ENCODE measurements at regions not wholly inside any gene's neighbourhood (a gene's known extent, or its start where the extent isn't known, plus 50 kb on each side); places are given as distances from the start of the nearest gene placed in this dataset.

DNA sequence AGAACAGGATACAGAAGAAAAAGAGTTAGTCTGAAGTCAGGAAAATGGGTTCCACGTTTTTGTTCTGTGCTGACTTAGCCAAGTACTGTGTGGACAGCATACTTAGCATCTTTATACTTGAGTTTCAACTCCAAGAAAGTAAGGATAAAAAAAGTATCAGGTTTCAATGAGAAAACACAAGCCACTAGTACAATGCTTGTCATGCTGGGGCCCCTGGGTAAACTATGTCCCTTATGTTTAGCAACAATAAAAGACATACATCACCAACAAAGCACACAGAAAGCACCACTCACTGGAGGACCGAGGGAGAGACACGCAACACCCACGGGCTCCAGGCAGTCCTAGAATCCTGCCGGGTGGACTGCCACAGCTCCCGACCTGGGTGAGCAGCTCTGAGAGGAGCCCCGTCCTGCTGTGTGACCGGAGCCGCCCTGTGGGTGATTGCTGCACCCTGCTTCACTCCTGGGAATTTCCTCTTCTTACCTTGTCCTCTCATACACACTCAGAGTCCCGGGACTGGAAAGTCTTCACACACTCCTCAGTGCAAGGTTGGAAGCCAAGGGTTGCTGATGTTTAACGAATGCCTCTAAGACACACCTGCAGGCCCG, 890.5 kb downstream of the BRD1 start:
- no peak overlapping the region for H4K8ac ChIP-seq (ENCODE audit: low read depth in 2 of 2, low read length in 2 of 2)
- H2BK120ac ChIP-seq (ENCODE audit: low read depth, low read length): no peak overlapping the region
- no peak overlapping the region for H2AFZ ChIP-seq (replicated peaks; ENCODE audit: low read length, poor library complexity)
- H4K5ac ChIP-seq (ENCODE audit: low read depth, low read length): no peak overlapping the region
- H3K14ac ChIP-seq (replicated peaks; ENCODE audit: low read depth, low read length): no peak overlapping the region
- ChIA-PET CTCF (no interaction called here), POLR2A (ENCODE audit: unreplicated experiment) (no interaction called here)
- no peak overlapping the region for H3K4me2 ChIP-seq (ENCODE audit: low read depth, low read length)
- dilution Hi-C loops (cut with HindIII; ENCODE audit: low sequenced_read_pairs, unreplicated experiment): no loop called here
- intact Hi-C loops (cut with micrococcal nuclease): no loop called here
- H3K9me1 ChIP-seq (ENCODE audit: insufficient read depth, low read length): no peaks in the 10 kb centered on the region
- H3K27me3 ChIP-seq (ENCODE audit: control insufficient read depth, insufficient read depth, low read length): no peaks in the 10 kb centered on the region
- ATAC-seq (ENCODE audit: low read depth) (no peak), DNase-seq (no peak)
- H2AK5ac ChIP-seq (ENCODE audit: low read depth, low read length): no peak overlapping the region
- no peak overlapping the region for H2BK15ac ChIP-seq (ENCODE audit: low read depth, low read length)
- no peak overlapping the region for H3K9ac ChIP-seq (ENCODE audit: low read depth, low read length)
- no peaks in the 10 kb centered on the region for H3K4me1 ChIP-seq (ENCODE audit: control insufficient read depth, insufficient read depth, low read length)
- H3K36me3 ChIP-seq (ENCODE audit: control insufficient read depth, insufficient read depth, low read length): no peaks in the 10 kb centered on the region
- H4K91ac ChIP-seq (ENCODE audit: insufficient read depth, low read depth, low read length): no peak overlapping the region
- H2BK5ac ChIP-seq (ENCODE audit: low read depth, low read length, poor library complexity, severe bottlenecking): no peak overlapping the region
- H3K79me1 ChIP-seq (ENCODE audit: low read depth in 1 of 2, low read length in 2 of 2): no peaks in the 10 kb centered on the region
- H3K23ac ChIP-seq (ENCODE audit: low read depth, low read length): no peak overlapping the region
- H4K20me1 ChIP-seq (ENCODE audit: insufficient read depth, low read length): no peaks in the 10 kb centered on the region
- no peak overlapping the region for H3K4ac ChIP-seq (ENCODE audit: low read depth, low read length)
- in situ Hi-C loops (cut with MboI; ENCODE audit: low sequenced_read_pairs): no loop called here
- peaks cover 32% of the 10 kb centered on the region for H3K9me3 ChIP-seq (ENCODE audit: control insufficient read depth, insufficient read depth, low read length)
- TF ChIP-seq NFE2L2 (IDR thresholded peaks at IDR 0.05; ENCODE audit: low read depth, low read length): no peak
- no peak for TF ChIP-seq USF2 (IDR thresholded peaks at IDR 0.05; ENCODE audit: low read depth, low read length)
- TF ChIP-seq FOS (IDR thresholded peaks at IDR 0.05; ENCODE audit: low read depth, low read length): no peak
- no peak for TF ChIP-seq CHD1 (IDR thresholded peaks at IDR 0.05; ENCODE audit: low read depth, low read length)
- no peak for TF ChIP-seq RFX5 (IDR thresholded peaks at IDR 0.05; ENCODE audit: low read depth, low read length)
- TF ChIP-seq RAD21 (IDR thresholded peaks at IDR 0.05; ENCODE audit: low read length): no peak
- TF ChIP-seq CEBPB (IDR thresholded peaks at IDR 0.05; ENCODE audit: low read depth, low read length): no peak
- no peak for TF ChIP-seq SMC3 (IDR thresholded peaks at IDR 0.05; ENCODE audit: low read depth, low read length)
- TF ChIP-seq MXI1 (IDR thresholded peaks at IDR 0.05; ENCODE audit: borderline replicate concordance, low read depth, low read length): no peak
- TF ChIP-seq BHLHE40 (IDR thresholded peaks at IDR 0.05; ENCODE audit: low read depth, low read length): no peak
- no peak overlapping the region for H2BK20ac ChIP-seq (ENCODE audit: low read depth, low read length)
- WGBS, 2 experiments (ENCODE audit: extremely low coverage in 2 of 2, insufficient read length in 1 of 2): 63% methylated on average over 5 of the region's 12 CpGs; no CpG with 5 or more reads in 1 of the 2 experiments
- no TSS peak for BruUV-seq (replicated peaks)
- H3K56ac ChIP-seq (ENCODE audit: extremely low read depth, insufficient read depth, low read length): no peak overlapping the region
- H3K18ac ChIP-seq (ENCODE audit: low read depth, low read length): no peak overlapping the region
- H2AK9ac ChIP-seq (replicated peaks; ENCODE audit: low read depth, low read length, poor library complexity): no peak overlapping the region
- no peak overlapping the region for H3K4me3 ChIP-seq (ENCODE audit: insufficient read depth, low read depth, low read length)
- no peak overlapping the region for H3K27ac ChIP-seq (ENCODE audit: insufficient read depth, low read length)

All from IMR-90 (cell line).